ENCODE measurements at regions not wholly inside any gene's neighbourhood (a gene's known extent, or its start where the extent isn't known, plus 50 kb on each side); places are given as distances from the start of the nearest gene placed in this dataset.

DNA sequence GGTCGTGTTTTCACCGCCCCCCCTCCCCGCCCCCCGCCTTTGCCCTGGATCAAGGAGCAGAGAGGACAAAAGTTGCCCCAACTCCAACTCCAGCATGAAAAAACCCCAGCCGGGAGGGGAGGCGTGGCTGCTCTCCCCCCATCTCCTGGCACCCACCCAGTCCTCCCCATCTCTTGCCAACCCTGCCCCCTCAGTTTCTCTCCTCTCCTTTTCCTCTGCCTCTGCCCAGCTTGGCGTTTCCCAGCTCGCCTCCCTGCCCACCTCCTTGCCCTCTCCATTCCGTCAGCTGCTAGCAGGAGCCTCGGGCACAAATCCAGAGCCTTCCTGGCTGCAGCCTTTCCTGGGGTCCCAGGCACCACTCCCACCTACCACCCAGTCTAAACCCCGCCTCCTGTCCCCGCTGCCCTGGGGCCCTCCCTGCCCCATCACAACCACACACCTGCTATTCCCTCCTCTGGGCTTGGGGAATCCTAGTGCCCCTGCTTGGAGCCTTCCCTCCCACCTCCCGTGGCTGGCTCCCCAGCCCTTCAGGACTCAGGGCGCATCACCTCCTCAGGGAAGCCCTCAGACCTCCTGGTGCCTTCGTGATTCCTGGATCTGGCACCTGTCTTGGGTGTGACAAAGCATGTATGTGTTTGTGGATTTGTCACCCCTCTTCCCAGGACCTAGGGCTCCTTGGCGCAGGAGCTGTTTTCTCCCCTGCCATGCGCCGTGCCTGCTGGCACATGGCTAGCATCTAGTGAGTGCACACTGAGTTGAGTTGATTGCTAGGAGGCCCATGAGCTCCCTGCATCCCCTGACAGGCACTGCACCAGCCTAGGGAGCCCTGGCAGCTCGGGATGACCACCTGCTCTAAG lies 209.1 kb downstream of the TFCP2L1 start:
- BruUV-seq (replicated peaks): no TSS peak
- ChIA-PET CTCF (interaction anchor here (0.6 to 13.7 kb wide), 17 partner anchors 9 to 733 kb away, joined by 3 to 251 read pairs (median 4); partner anchors contain the start of gene GLI2), POLR2A (interaction anchor here (0.9 to 1.1 kb wide), 2 partner anchors 159 to 365 kb away, joined by 3 read pairs; no protein-coding TSS in a partner anchor)
- TF ChIP-seq GATA2 (IDR thresholded peaks at IDR 0.05; ENCODE audit: insufficient read depth, insufficient read length, low read depth, low read length) (no peak), MYC (IDR thresholded peaks at IDR 0.05; ENCODE audit: low read depth, low read length) (no peak), FOS (IDR thresholded peaks at IDR 0.05; ENCODE audit: borderline replicate concordance, insufficient read depth, low read length) (no peak), JUN (IDR thresholded peaks at IDR 0.05; ENCODE audit: borderline replicate concordance, insufficient read depth, insufficient read length, low read depth) (no peak), POLR2A (IDR thresholded peaks at IDR 0.05; ENCODE audit: low read depth, low read length) (no peak), POLR2AphosphoS5 (IDR thresholded peaks at IDR 0.05; ENCODE audit: insufficient read depth, low read depth, low read length) (no peak), EZH2 (IDR thresholded peaks at IDR 0.05; ENCODE audit: borderline replicate concordance, low read depth, low read length, severe bottlenecking) (no peak)
- TF ChIP-seq, protein P1, sequence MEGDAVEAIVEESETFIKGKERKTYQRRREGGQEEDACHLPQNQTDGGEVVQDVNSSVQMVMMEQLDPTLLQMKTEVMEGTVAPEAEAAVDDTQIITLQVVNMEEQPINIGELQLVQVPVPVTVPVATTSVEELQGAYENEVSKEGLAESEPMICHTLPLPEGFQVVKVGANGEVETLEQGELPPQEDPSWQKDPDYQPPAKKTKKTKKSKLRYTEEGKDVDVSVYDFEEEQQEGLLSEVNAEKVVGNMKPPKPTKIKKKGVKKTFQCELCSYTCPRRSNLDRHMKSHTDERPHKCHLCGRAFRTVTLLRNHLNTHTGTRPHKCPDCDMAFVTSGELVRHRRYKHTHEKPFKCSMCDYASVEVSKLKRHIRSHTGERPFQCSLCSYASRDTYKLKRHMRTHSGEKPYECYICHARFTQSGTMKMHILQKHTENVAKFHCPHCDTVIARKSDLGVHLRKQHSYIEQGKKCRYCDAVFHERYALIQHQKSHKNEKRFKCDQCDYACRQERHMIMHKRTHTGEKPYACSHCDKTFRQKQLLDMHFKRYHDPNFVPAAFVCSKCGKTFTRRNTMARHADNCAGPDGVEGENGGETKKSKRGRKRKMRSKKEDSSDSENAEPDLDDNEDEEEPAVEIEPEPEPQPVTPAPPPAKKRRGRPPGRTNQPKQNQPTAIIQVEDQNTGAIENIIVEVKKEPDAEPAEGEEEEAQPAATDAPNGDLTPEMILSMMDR (IDR thresholded peaks at IDR 0.05; ENCODE audit: extremely low read depth in 1 of 2, insufficient read depth in 1 of 2, low read depth in 1 of 2, low read length in 2 of 2): no peak
- TF ChIP-seq, protein P2, sequence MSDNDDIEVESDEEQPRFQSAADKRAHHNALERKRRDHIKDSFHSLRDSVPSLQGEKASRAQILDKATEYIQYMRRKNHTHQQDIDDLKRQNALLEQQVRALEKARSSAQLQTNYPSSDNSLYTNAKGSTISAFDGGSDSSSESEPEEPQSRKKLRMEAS (IDR thresholded peaks at IDR 0.05; ENCODE audit: insufficient read depth, insufficient read length): no peak
- Histone ChIP-seq H4K20me1 (replicated peaks; ENCODE audit: control insufficient read depth, extremely low read depth, insufficient read depth, low read length) (no peaks in the 10 kb centered on the region), H3K36me3 (ENCODE audit: control insufficient read depth in 2 of 2, extremely low read depth in 1 of 2, insufficient read depth in 2 of 2, low read length in 2 of 2) (no peaks in the 10 kb centered on the region), H3K4me2 (ENCODE audit: insufficient read depth, low read length) (peak overlapping the region; percentile 28), H2AFZ (ENCODE audit: low read depth, low read length) (peak overlapping the region; percentile 40), H3K27me3 (ENCODE audit: control insufficient read depth in 2 of 2, insufficient read depth in 2 of 2, low read length in 2 of 2) (peaks cover 9% of the 10 kb centered on the region in 2 experiments), H3K79me2 (ENCODE audit: control insufficient read depth, insufficient read depth, low read length) (no peaks in the 10 kb centered on the region), H3K9me1 (replicated peaks; ENCODE audit: control insufficient read depth, extremely low read depth, insufficient read depth, low read length) (no peaks in the 10 kb centered on the region), H3K4me1 (ENCODE audit: control insufficient read depth, extremely low read depth, insufficient read depth, low read length) (peaks cover 4% of the 10 kb centered on the region), H3K9ac (replicated peaks; ENCODE audit: extremely low read depth, insufficient read depth, low read length) (no peak overlapping the region), H3K27ac (ENCODE audit: insufficient read depth, low read depth, low read length) (no peak overlapping the region), H3K4me3 (replicated peaks in 1 of 3; ENCODE audit: insufficient read depth in 1 of 3, low read depth in 1 of 3, low read length in 3 of 3) (no peak overlapping the region), H3K9me3 (replicated peaks; ENCODE audit: control insufficient read depth, insufficient read depth, low read length) (no peaks in the 10 kb centered on the region)
- DNase-seq (ENCODE audit: low read depth, low spot score): no peak
- dilution Hi-C loops (cut with MboI; ENCODE audit: extremely low pct_ligation_motif_present, low sequenced_read_pairs) (no loop called here), intact Hi-C loops (cut with micrococcal nuclease) (loop anchor here (2.0 kb wide), 1 partner anchor 161 kb away; no protein-coding TSS in a partner anchor)
- no peak for FAIRE-seq
